ENCODE measurements at regions not wholly inside any gene's neighbourhood (a gene's known extent, or its start where the extent isn't known, plus 50 kb on each side); places are given as distances from the start of the nearest gene placed in this dataset.

DNA sequence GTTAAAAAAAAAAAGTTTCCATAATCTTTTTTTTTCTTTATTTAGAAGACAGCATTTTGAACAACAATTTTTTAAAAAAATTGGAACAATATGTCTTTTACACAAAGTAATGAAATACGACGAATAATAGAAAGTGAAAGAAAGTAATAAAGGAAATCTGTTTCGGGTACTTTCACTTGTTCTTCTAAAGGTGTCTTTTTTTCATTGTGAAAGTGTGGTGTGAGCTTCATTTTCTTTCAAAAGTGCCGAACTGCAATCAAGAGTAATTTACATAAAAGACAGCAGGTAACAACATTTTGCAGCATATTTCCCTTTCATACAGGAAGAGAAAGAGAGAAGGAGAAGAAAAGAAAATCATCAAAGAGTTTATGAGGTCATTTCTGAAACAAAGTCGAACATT, 159.7 kb upstream of the CDH12 start:
- Mint-ChIP-seq H3K27ac (no peak overlapping the region), H3K4me3 (peak overlapping the region; percentile 30), H3K4me1 (ENCODE audit: low read depth) (no peaks in the 10 kb centered on the region), H3K9me3 (peaks cover 14% of the 10 kb centered on the region), H3K27me3 (ENCODE audit: low read depth) (no peaks in the 10 kb centered on the region), H3K36me3 (ENCODE audit: low read depth) (no peaks in the 10 kb centered on the region)
- DNase-seq (ENCODE audit: low spot score) = no peak

DNA sequence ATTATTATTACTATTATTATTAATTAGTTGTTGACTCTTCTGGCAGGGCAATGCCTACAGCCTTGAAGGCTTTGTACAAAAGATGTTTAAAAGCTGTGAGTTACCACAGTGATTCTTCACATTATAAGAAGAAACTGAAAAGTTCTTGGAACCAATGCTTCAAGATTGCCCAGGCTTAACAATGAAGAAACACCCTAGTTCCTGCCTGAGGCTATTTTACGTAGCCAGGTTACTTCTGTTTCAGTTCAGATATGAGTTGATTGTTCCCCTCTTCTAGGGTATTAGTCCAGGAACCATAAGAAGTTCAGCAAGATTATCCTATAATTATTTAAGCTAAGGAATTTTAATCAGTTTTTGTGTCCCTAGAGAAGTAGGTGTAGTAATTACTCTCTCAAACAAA, 154.6 kb upstream of the CDH12 start:
- no peaks in the 10 kb centered on the region for H3K36me3 Mint-ChIP-seq (ENCODE audit: low read depth)
- DNase-seq (ENCODE audit: low spot score) = no peak
- no peaks in the 10 kb centered on the region for H3K4me1 Mint-ChIP-seq (ENCODE audit: low read depth)
- no peak overlapping the region for H3K4me3 Mint-ChIP-seq
- peaks cover 21% of the 10 kb centered on the region for H3K9me3 Mint-ChIP-seq
- H3K27ac Mint-ChIP-seq = no peak overlapping the region
- H3K27me3 Mint-ChIP-seq (ENCODE audit: low read depth) = no peaks in the 10 kb centered on the region

- Mint-ChIP-seq H3K9me3 (peaks cover 17% of the 10 kb centered on the region), H3K27me3 (ENCODE audit: low read depth) (no peaks in the 10 kb centered on the region), H3K4me3 (no peak overlapping the region), H3K27ac (no peak overlapping the region), H3K36me3 (ENCODE audit: low read depth) (no peaks in the 10 kb centered on the region), H3K4me1 (ENCODE audit: low read depth) (no peaks in the 10 kb centered on the region)
- no peak for DNase-seq (ENCODE audit: low spot score)
Measured at GRCh38 chr5:23007236-23007635, 154.1 kb upstream of the CDH12 start.

DNA sequence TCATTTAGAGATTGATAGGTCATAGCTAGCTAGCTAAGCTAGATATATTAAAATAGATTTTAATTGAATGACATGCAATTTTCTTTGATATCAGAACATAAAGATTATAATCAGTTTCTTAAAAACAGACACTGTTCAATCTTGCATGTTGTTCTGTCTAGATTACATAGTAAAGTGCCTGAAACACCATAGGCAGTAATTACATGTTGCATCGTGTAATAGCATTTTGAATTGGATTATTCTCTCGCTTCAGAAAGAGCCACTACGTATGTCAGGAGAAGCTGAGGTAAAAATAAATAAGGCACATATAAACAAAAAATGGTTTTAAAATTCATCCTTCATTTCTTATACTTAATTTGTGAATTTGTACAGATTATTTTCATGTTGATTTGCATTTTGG, 148.0 kb upstream of the CDH12 start:
- Mint-ChIP-seq H3K4me3 (no peak overlapping the region), H3K27me3 (ENCODE audit: low read depth) (no peaks in the 10 kb centered on the region), H3K36me3 (ENCODE audit: low read depth) (no peaks in the 10 kb centered on the region), H3K4me1 (ENCODE audit: low read depth) (no peaks in the 10 kb centered on the region), H3K9me3 (peaks cover 20% of the 10 kb centered on the region), H3K27ac (no peak overlapping the region)
- DNase-seq (ENCODE audit: low spot score) = no peak

DNA sequence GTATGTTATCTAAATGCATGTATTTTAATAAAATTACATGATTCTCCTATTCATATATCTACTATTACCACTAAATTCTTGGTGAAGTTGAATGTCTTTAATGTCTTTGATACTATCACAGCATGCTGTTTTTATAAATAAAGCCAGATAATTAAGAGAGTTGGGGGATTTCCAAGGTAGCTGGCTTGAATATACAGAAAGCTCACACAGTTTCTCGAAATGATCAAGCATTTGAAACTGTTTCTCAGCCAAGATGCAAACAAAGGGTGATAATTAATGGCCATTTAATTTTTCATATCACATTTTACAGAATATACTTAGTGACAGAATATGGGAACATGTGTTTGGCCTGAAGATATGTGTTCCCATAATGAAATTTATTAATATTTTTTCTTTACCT, 145.6 kb upstream of the CDH12 start:
- Mint-ChIP-seq H3K27ac (no peak overlapping the region), H3K27me3 (ENCODE audit: low read depth) (no peaks in the 10 kb centered on the region), H3K4me3 (no peak overlapping the region), H3K36me3 (ENCODE audit: low read depth) (no peaks in the 10 kb centered on the region), H3K9me3 (peaks cover 16% of the 10 kb centered on the region), H3K4me1 (ENCODE audit: low read depth) (no peaks in the 10 kb centered on the region)
- no peak for DNase-seq (ENCODE audit: low spot score)

- Mint-ChIP-seq H3K4me1 (ENCODE audit: low read depth) (no peaks in the 10 kb centered on the region), H3K36me3 (ENCODE audit: low read depth) (no peaks in the 10 kb centered on the region), H3K4me3 (no peak overlapping the region), H3K27me3 (ENCODE audit: low read depth) (no peaks in the 10 kb centered on the region), H3K27ac (no peak overlapping the region), H3K9me3 (peaks cover 15% of the 10 kb centered on the region)
- DNase-seq (ENCODE audit: low spot score) = no peak
Measured at GRCh38 chr5:22998362-22998761, 145.2 kb upstream of the CDH12 start.

DNA sequence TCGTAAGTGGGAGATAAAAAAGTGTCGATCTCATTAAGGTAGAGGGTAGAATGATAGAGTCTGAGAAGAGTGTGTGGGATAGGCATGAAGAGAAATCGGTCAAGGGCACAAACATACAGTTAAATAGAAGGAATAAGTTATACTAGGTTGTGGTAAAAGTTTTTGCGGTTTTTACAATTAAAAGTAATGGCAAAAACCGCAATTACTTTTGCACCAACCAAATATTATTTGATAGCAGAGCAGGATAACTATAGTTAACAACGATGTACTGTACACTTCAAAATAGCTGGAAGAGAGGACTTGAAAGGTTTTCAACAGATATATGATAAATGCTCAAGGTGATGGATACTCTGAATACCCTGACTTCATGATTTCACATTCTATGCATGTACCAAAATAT, 135.8 kb upstream of the CDH12 start:
- Mint-ChIP-seq H3K36me3 (ENCODE audit: low read depth) (no peaks in the 10 kb centered on the region), H3K27ac (no peak overlapping the region), H3K4me3 (no peak overlapping the region), H3K4me1 (ENCODE audit: low read depth) (no peaks in the 10 kb centered on the region), H3K27me3 (ENCODE audit: low read depth) (no peaks in the 10 kb centered on the region), H3K9me3 (peaks cover 29% of the 10 kb centered on the region)
- no peak for DNase-seq (ENCODE audit: low spot score)

GRCh38 chr5:22986281-22986680, 133.1 kb upstream of the CDH12 start:
- Mint-ChIP-seq H3K27ac (no peak overlapping the region), H3K27me3 (ENCODE audit: low read depth) (no peaks in the 10 kb centered on the region), H3K9me3 (peaks cover 27% of the 10 kb centered on the region), H3K4me1 (ENCODE audit: low read depth) (no peaks in the 10 kb centered on the region), H3K4me3 (no peak overlapping the region), H3K36me3 (ENCODE audit: low read depth) (no peaks in the 10 kb centered on the region)
- DNase-seq (ENCODE audit: low spot score) = no peak

GRCh38 chr5:22985446-22985845, 132.3 kb upstream of the CDH12 start:
- Mint-ChIP-seq H3K27me3 (ENCODE audit: low read depth) (no peaks in the 10 kb centered on the region), H3K4me1 (ENCODE audit: low read depth) (no peaks in the 10 kb centered on the region), H3K27ac (no peak overlapping the region), H3K36me3 (ENCODE audit: low read depth) (no peaks in the 10 kb centered on the region), H3K9me3 (peaks cover 27% of the 10 kb centered on the region), H3K4me3 (no peak overlapping the region)
- DNase-seq (ENCODE audit: low spot score) = no peak

- no peak for DNase-seq (ENCODE audit: low spot score)
- Mint-ChIP-seq H3K9me3 (peaks cover 53% of the 10 kb centered on the region), H3K27ac (no peak overlapping the region), H3K36me3 (ENCODE audit: low read depth) (no peaks in the 10 kb centered on the region), H3K4me1 (ENCODE audit: low read depth) (no peaks in the 10 kb centered on the region), H3K27me3 (ENCODE audit: low read depth) (no peaks in the 10 kb centered on the region), H3K4me3 (no peak overlapping the region)
Measured at GRCh38 chr5:22970956-22971618, 117.9 kb upstream of the CDH12 start.

GRCh38 chr5:22970491-22970890, 117.3 kb upstream of the CDH12 start:
- Mint-ChIP-seq H3K27ac (no peak overlapping the region), H3K27me3 (ENCODE audit: low read depth) (no peaks in the 10 kb centered on the region), H3K4me1 (ENCODE audit: low read depth) (no peaks in the 10 kb centered on the region), H3K4me3 (no peak overlapping the region), H3K9me3 (peaks cover 53% of the 10 kb centered on the region), H3K36me3 (ENCODE audit: low read depth) (no peaks in the 10 kb centered on the region)
- DNase-seq (ENCODE audit: low spot score) = no peak

DNA sequence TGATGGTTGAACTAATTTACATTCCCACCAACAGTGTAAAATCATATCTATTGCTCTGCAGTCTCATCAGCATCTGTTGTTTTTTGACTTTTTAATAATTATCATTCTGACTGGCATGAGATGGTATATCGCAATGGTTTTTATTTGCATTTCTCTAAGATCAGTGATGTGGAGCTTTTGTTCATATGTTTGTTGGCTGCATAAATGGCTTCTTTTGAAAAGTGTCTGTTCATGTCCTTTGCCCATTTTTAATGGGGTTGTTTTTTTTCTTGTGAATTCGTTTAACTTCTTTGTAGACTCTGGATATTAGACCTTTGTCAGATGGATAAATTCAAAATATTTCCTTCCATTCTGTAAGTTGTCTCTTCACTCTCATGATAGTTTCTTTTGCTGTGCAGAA, 115.2 kb upstream of the CDH12 start:
- Mint-ChIP-seq H3K27ac (no peak overlapping the region), H3K36me3 (ENCODE audit: low read depth) (no peaks in the 10 kb centered on the region), H3K9me3 (peaks cover 51% of the 10 kb centered on the region), H3K4me1 (ENCODE audit: low read depth) (no peaks in the 10 kb centered on the region), H3K4me3 (no peak overlapping the region), H3K27me3 (ENCODE audit: low read depth) (no peaks in the 10 kb centered on the region)
- no peak for DNase-seq (ENCODE audit: low spot score)

GRCh38 chr5:22965960-22966359, 112.8 kb upstream of the CDH12 start:
- no peak for DNase-seq (ENCODE audit: low spot score)
- Mint-ChIP-seq H3K9me3 (peaks cover 58% of the 10 kb centered on the region), H3K4me1 (ENCODE audit: low read depth) (no peaks in the 10 kb centered on the region), H3K27ac (no peak overlapping the region), H3K36me3 (ENCODE audit: low read depth) (no peaks in the 10 kb centered on the region), H3K27me3 (ENCODE audit: low read depth) (no peaks in the 10 kb centered on the region), H3K4me3 (no peak overlapping the region)

DNA sequence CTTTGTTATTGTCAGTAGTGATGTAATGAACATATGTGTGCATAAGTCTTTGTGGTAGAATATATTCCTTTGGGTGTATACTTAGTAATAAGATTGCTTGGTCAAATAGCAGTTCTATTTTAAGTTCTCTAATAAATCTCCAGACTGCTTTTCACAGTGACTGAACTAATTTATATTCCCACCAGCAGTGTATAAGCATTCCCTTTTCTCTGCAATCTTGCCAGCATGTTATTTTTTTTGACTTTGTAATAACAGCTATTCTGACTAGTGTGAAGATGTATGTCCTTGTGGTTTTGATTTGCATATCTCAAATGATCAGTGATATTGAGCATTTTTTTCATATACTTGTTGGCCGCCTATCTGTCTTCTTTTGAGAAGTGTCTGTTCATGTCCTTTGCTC, 111.5 kb upstream of the CDH12 start:
- Mint-ChIP-seq H3K36me3 (ENCODE audit: low read depth) (no peaks in the 10 kb centered on the region), H3K9me3 (peaks cover 66% of the 10 kb centered on the region), H3K4me3 (no peak overlapping the region), H3K27ac (no peak overlapping the region), H3K27me3 (ENCODE audit: low read depth) (no peaks in the 10 kb centered on the region), H3K4me1 (ENCODE audit: low read depth) (no peaks in the 10 kb centered on the region)
- no peak for DNase-seq (ENCODE audit: low spot score)

DNA sequence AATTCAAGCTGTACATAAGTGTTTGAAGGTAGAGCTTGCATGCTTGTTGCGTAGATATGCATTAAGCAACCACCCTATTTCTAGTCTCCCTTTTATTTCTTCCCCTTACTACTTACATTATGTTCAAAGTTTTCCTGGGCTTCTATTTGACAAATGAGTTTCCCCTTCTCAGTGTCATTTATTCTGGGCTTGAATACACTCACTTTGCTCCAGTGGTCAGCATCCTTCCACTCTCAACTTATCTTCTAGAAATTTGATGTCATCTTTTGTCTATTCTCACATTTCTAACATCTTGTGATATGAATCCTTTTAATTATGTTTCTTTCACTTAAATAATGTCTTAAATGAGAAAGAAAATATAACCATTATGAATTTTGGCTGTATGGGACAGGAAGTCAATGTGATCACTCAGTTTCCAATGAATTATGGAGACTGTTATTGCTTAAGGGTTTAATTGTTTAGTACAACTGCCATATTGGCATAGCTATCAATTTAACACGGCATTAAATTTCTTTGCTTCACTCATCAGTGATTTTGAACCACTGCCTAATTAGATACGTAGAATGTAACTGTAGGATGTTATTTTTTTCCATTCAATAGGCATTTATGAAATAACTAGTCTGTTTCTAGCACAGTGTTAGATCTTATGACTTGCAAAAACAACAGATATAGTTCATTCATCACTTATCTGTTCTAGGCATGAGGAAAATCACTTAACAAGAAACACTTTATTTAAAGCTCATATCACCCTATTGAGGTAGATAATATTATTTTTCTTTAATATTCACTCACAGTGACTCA, 105.5 kb upstream of the CDH12 start:
- H3K27me3 Mint-ChIP-seq (ENCODE audit: low read depth) = no peaks in the 10 kb centered on the region

More for the DNA sequence above, 105.5 kb upstream of the CDH12 start:
- no peak for DNase-seq (ENCODE audit: low spot score)
- H3K4me3 Mint-ChIP-seq = no peak overlapping the region
- peaks cover 37% of the 10 kb centered on the region for H3K9me3 Mint-ChIP-seq
- H3K4me1 Mint-ChIP-seq (ENCODE audit: low read depth) = no peaks in the 10 kb centered on the region
- no peak overlapping the region for H3K27ac Mint-ChIP-seq
- H3K36me3 Mint-ChIP-seq (ENCODE audit: low read depth) = no peaks in the 10 kb centered on the region
